Body of pancreas (tissue), 4 donors: ENCODE measurements at regions not wholly inside any gene's neighbourhood (a gene's known extent, or its start where the extent isn't known, plus 50 kb on each side); places are given as distances from the start of the nearest gene placed in this dataset.

Experiments used
- ATAC-seq: fragments of 150-250 bp; one replicate; pipeline ENCODE4 v1.9.1; 2016
- DNase-seq, 4 donors: peaks; one replicate each; pipeline ENCODE4 v3.0.0-alpha.2; 2019
- H3K27ac ChIP-seq, 4 donors: fragments of 200-600 bp; sonication (generic); 1 replicate in 3 of 4; 2 replicates in 1 of 4; pipeline versions ENCODE4 v1.5.1 to v1.6.1; 2016 to 2019; ENCODE audit warnings: mild to moderate bottlenecking in 1 of 4, mixed read lengths in 1 of 4, moderate library complexity in 1 of 4
- H3K27me3 ChIP-seq, 2 donors: fragments of 200-600 bp; sonication (generic); one replicate each; pipeline ENCODE4 v1.6.0; 2016; ENCODE audit warnings: mild to moderate bottlenecking in 1 of 2
- H3K36me3 ChIP-seq, 2 donors: fragments of 200-600 bp; sonication (generic); replicated peaks in 1 of 2; 2 replicates each; pipeline ENCODE4 v1.5.1; 2016; ENCODE audit warnings: low read depth in 2 of 2; ENCODE audit not compliant: insufficient read depth in 1 of 2
- H3K4me1 ChIP-seq: fragments of 200-600 bp; sonication (generic); one replicate; pipeline ENCODE4 v1.6.0; 2016
- H3K4me3 ChIP-seq, 2 donors: fragments of 200-600 bp; sonication (generic); 1 replicate in 1 of 2; 2 replicates in 1 of 2; pipeline ENCODE4 v1.5.1; 2016 to 2019
- H3K9me3 ChIP-seq, 3 donors: fragments of 200-600 bp; sonication (generic); 1 replicate in 2 of 3; 2 replicates in 1 of 3; pipeline ENCODE4 v1.5.1; 2016
- CTCF ChIP-seq, 7 experiments: fragments of 450-650 bp in 4 of 7; fragments of 200-600 bp in 3 of 7; sonication (generic) in 3 of 7; IDR thresholded peaks; one replicate each; pipeline ENCODE4 v1.5.1; 2016 to 2019; ENCODE audit warnings: antibody characterized with exemption in 7 of 7
- POLR2A ChIP-seq, 3 donors: fragments of 450-650 bp; IDR thresholded peaks; one replicate each; pipeline ENCODE4 v1.6.1; 2016; ENCODE audit warnings: antibody characterized with exemption in 3 of 3, mild to moderate bottlenecking in 2 of 3
- WGBS, 2 donors: methylation state at CpG; one replicate each; pipeline ENCODE4 v1.1.5; 2017; 5-methylcytosine and 5-hydroxymethylcytosine counted together
- intact Hi-C: fragments of 100-400 bp; cut with DNase I; formaldehyde crosslinking; loops from one replicate; pipeline ENCODE4 v1.15.1; 2023

- H3K4me3 ChIP-seq: no peak overlapping the region
- no peak overlapping the region for H3K27ac ChIP-seq
- intact Hi-C loops: no loop called here
- TF ChIP-seq POLR2A (IDR thresholded peaks at IDR 0.05) (no peak), CTCF (IDR thresholded peaks at IDR 0.05) (no peak)
- DNase-seq (no peak), ATAC-seq (no peak)
- no peaks in the 10 kb centered on the region for H3K9me3 ChIP-seq
- H3K4me1 ChIP-seq: no peaks in the 10 kb centered on the region
- H3K36me3 ChIP-seq: no peaks in the 10 kb centered on the region
- H3K27me3 ChIP-seq: no peaks in the 10 kb centered on the region
Measured at GRCh38 chr2:118726821-118727220, 120.6 kb downstream of the EN1 start.

- Histone ChIP-seq H3K27ac (no peak overlapping the region), H3K4me3 (no peak overlapping the region), H3K9me3 (no peaks in the 10 kb centered on the region), H3K4me1 (no peaks in the 10 kb centered on the region), H3K36me3 (no peaks in the 10 kb centered on the region), H3K27me3 (no peaks in the 10 kb centered on the region)
- no peak for ATAC-seq
- intact Hi-C loops: no loop called here
- TF ChIP-seq CTCF (IDR thresholded peaks at IDR 0.05): no peak
- no peak for TF ChIP-seq POLR2A (IDR thresholded peaks at IDR 0.05)
- WGBS, 2 donors: 66 to 68% methylated on average over 4 of the region's 4 CpGs
- DNase-seq: no peak
Measured at GRCh38 chr2:118723394-118723793, 124.1 kb downstream of the EN1 start.

GRCh38 chr2:118722976-118723375, 124.5 kb downstream of the EN1 start:
- WGBS, 2 donors: 82 to 83% methylated on average over 3 of the region's 3 CpGs
- H3K27ac ChIP-seq: no peak overlapping the region

GRCh38 chr2:118721817-118722551, 125.5 kb downstream of the EN1 start:
- H3K27ac ChIP-seq: no peak overlapping the region
- intact Hi-C loops: no loop called here
- DNase-seq (no peak), ATAC-seq (no peak)
- no peak overlapping the region for H3K4me3 ChIP-seq
- no peaks in the 10 kb centered on the region for H3K36me3 ChIP-seq
- H3K27me3 ChIP-seq: no peaks in the 10 kb centered on the region
- H3K4me1 ChIP-seq: no peaks in the 10 kb centered on the region
- H3K9me3 ChIP-seq: no peaks in the 10 kb centered on the region
- 77 to 78% methylated on average over 11 of the region's 11 CpGs for WGBS, 2 donors
- no peak for TF ChIP-seq POLR2A (IDR thresholded peaks at IDR 0.05)
- no peak for TF ChIP-seq CTCF (IDR thresholded peaks at IDR 0.05)

More at GRCh38 chr2:118722976-118723375, 124.5 kb downstream of the EN1 start:
- DNase-seq: no peak
- TF ChIP-seq POLR2A (IDR thresholded peaks at IDR 0.05) (no peak), CTCF (IDR thresholded peaks at IDR 0.05) (no peak)
- intact Hi-C loops: no loop called here
- no peak for ATAC-seq
- no peaks in the 10 kb centered on the region for H3K27me3 ChIP-seq
- no peaks in the 10 kb centered on the region for H3K9me3 ChIP-seq
- no peak overlapping the region for H3K4me3 ChIP-seq
- H3K36me3 ChIP-seq: no peaks in the 10 kb centered on the region
- no peaks in the 10 kb centered on the region for H3K4me1 ChIP-seq

- Histone ChIP-seq H3K9me3 (no peaks in the 10 kb centered on the region), H3K4me1 (no peaks in the 10 kb centered on the region), H3K36me3 (no peaks in the 10 kb centered on the region), H3K27me3 (no peaks in the 10 kb centered on the region), H3K4me3 (no peak overlapping the region), H3K27ac (no peak overlapping the region)
- TF ChIP-seq CTCF (IDR thresholded peaks at IDR 0.05): no peak
- no peak for TF ChIP-seq POLR2A (IDR thresholded peaks at IDR 0.05)
- intact Hi-C loops: no loop called here
- 68 to 77% methylated on average over 4 of the region's 4 CpGs for WGBS, 2 donors
- no peak for ATAC-seq
- DNase-seq: no peak
Measured at GRCh38 chr2:118720866-118721265, 126.6 kb downstream of the EN1 start.
